ENCODE measurements at regions not wholly inside any gene's neighbourhood (a gene's known extent, or its start where the extent isn't known, plus 50 kb on each side); places are given as distances from the start of the nearest gene placed in this dataset.

DNA sequence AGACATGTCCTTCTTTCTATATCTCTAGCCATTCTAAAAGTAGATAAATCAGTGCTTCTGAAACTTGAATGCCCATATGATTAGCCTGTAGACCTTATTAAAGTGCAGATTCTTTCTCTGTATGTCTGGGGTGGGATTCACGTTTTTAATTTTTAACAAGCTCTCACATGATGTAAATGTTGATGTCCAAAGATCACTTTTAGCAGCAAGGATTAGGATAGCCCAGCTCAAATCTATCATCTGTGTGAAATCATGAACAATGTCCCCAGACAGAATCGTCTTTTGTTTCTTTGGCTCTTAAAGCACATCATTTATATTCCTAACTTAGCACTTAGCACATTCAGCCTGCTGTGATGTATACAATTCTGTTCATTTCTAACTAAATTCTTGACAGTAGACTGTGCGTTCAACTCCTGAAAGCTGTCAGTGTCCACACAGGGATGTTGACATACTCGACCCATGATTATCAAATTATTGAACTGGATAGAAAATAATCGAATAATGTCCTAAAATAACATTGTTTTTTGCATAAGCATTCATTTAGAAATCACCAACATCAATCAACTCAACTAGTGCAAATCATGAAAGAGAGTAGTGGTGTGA, 102.1 kb upstream of the MLIP start:
- no peak for TF ChIP-seq EZH2 (optimal IDR thresholded peaks at IDR 0.05; ENCODE audit: low read depth, low read length)
- TF ChIP-seq, protein P1, sequence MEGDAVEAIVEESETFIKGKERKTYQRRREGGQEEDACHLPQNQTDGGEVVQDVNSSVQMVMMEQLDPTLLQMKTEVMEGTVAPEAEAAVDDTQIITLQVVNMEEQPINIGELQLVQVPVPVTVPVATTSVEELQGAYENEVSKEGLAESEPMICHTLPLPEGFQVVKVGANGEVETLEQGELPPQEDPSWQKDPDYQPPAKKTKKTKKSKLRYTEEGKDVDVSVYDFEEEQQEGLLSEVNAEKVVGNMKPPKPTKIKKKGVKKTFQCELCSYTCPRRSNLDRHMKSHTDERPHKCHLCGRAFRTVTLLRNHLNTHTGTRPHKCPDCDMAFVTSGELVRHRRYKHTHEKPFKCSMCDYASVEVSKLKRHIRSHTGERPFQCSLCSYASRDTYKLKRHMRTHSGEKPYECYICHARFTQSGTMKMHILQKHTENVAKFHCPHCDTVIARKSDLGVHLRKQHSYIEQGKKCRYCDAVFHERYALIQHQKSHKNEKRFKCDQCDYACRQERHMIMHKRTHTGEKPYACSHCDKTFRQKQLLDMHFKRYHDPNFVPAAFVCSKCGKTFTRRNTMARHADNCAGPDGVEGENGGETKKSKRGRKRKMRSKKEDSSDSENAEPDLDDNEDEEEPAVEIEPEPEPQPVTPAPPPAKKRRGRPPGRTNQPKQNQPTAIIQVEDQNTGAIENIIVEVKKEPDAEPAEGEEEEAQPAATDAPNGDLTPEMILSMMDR (IDR thresholded peaks at IDR 0.05; ENCODE audit: low read length) = no peak
- TF ChIP-seq EZH2phosphoT487 (IDR thresholded peaks at IDR 0.05; ENCODE audit: low read length) = no peak
- no peaks in the 10 kb centered on the region for H4K20me1 ChIP-seq (ENCODE audit: insufficient read depth, low read length)

DNA sequence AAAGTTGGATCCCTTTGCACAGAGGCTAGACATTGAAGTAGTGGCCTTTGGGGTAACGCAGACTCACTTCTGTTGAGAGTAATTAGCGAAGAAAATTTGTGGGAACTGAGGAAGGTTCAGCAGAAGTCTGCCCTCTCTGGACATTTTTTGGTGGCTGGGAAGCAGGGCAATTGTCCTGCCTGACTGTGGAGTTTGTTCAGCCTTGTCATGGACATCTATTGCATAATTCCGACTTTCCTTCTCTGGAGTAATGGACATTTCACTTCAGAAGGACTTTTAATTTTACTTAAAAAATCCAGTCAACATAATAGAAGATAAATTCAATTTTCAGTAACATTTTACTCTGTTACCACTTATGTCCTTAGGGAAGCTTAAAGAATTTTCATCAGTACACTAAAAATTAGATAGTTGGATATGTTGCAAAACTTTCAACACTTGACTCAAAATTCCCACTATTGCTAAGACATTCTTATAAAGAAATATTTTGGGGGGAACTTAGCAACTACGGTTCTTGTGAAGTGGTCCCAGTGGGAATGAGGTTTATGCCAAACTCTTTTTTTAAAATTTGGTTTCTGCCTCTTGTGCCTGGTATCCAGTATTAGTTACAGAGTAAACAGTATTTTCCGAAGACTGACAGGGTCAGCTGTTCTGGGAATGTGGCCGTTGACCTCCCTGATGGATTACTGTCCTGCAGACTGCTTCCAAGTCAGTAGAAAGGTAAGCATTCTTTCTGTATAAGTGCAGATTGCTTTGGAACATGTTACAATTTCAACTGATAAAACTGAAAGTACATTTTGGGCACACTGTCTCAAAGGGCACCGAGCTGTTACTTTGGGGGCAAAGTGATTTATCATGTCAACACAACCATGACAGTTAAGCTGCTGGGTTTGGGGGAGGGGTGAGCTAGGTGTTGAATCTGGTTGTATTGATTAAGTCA, 100.6 kb upstream of the MLIP start:
- no peaks in the 10 kb centered on the region for H3K27me3 ChIP-seq (replicated peaks; ENCODE audit: insufficient read depth, low read length)
- DNase-seq = peak; percentile 16
- H3K4me2 ChIP-seq (ENCODE audit: low read depth, low read length) = peak overlapping the region; percentile 32
- no peaks in the 10 kb centered on the region for H3K9me3 ChIP-seq (replicated peaks; ENCODE audit: insufficient read depth, low read length)
- TF ChIP-seq EZH2phosphoT487 (IDR thresholded peaks at IDR 0.05; ENCODE audit: low read length) = no peak
- no peak overlapping the region for H3K27ac ChIP-seq (ENCODE audit: low read length)
- no peaks in the 10 kb centered on the region for H3K79me2 ChIP-seq (ENCODE audit: low read length)
- H3K4me3 ChIP-seq (ENCODE audit: low read length) = peak overlapping the region; percentile 15; the same call in 1 of the 2 replicates
- no peaks in the 10 kb centered on the region for H3K9me2 ChIP-seq (replicated peaks; ENCODE audit: insufficient read depth, low read length)
- H4K20me1 ChIP-seq (ENCODE audit: insufficient read depth, low read length) = no peaks in the 10 kb centered on the region
- no peaks in the 10 kb centered on the region for H3K4me1 ChIP-seq (ENCODE audit: low read length)
- no peaks in the 10 kb centered on the region for H3F3A ChIP-seq (ENCODE audit: insufficient read depth, low read length)
- H3K36me3 ChIP-seq (replicated peaks; ENCODE audit: insufficient read depth, low read length) = no peaks in the 10 kb centered on the region
- H3K9ac ChIP-seq (ENCODE audit: low read length) = no peak overlapping the region; the same call in 1 of the 2 replicates
- H2AFZ ChIP-seq (ENCODE audit: low read length) = peak overlapping the region; percentile 47

More for the DNA sequence above, 102.1 kb upstream of the MLIP start:
- no peaks in the 10 kb centered on the region for H3K27me3 ChIP-seq (replicated peaks; ENCODE audit: insufficient read depth, low read length)
- H2AFZ ChIP-seq (ENCODE audit: low read length) = no peak overlapping the region
- H3K9ac ChIP-seq (ENCODE audit: low read length) = no peak overlapping the region
- no peaks in the 10 kb centered on the region for H3K9me2 ChIP-seq (replicated peaks; ENCODE audit: insufficient read depth, low read length)
- H3F3A ChIP-seq (ENCODE audit: insufficient read depth, low read length) = no peaks in the 10 kb centered on the region
- no peak overlapping the region for H3K4me3 ChIP-seq (ENCODE audit: low read length)
- H3K4me1 ChIP-seq (ENCODE audit: low read length) = no peaks in the 10 kb centered on the region
- no peaks in the 10 kb centered on the region for H3K36me3 ChIP-seq (replicated peaks; ENCODE audit: insufficient read depth, low read length)
- H3K27ac ChIP-seq (ENCODE audit: low read length) = no peak overlapping the region
- no peak overlapping the region for H3K4me2 ChIP-seq (ENCODE audit: low read depth, low read length)
- DNase-seq = no peak
- no peaks in the 10 kb centered on the region for H3K79me2 ChIP-seq (ENCODE audit: low read length)
- no peaks in the 10 kb centered on the region for H3K9me3 ChIP-seq (replicated peaks; ENCODE audit: insufficient read depth, low read length)

DNA sequence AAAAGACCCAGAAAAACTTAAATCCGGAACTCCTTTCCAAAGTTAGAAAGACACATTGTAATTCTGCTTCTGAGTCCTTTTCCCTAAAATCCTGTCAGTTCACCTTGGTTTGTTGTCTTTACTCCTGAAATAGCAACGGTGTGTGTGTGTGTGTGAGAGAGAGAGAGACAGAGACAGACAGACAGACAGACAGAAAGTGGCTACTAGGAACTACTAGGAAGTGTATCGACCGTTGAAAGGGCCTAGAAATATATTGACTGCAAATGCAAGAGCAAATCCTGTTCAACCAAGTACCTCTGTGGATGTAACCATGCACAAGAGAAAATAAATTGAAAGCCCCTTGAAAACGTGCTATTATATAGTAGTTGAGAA, 100.0 kb upstream of the MLIP start:
- Histone ChIP-seq H3K9me2 (replicated peaks; ENCODE audit: insufficient read depth, low read length) (no peaks in the 10 kb centered on the region), H3K4me1 (ENCODE audit: low read length) (no peaks in the 10 kb centered on the region), H4K20me1 (ENCODE audit: insufficient read depth, low read length) (no peaks in the 10 kb centered on the region), H3K9me3 (replicated peaks; ENCODE audit: insufficient read depth, low read length) (no peaks in the 10 kb centered on the region), H3K36me3 (replicated peaks; ENCODE audit: insufficient read depth, low read length) (no peaks in the 10 kb centered on the region), H2AFZ (ENCODE audit: low read length) (peak overlapping the region; percentile 47), H3K79me2 (ENCODE audit: low read length) (no peaks in the 10 kb centered on the region), H3K27ac (ENCODE audit: low read length) (no peak overlapping the region), H3K27me3 (replicated peaks; ENCODE audit: insufficient read depth, low read length) (no peaks in the 10 kb centered on the region), H3K4me3 (ENCODE audit: low read length) (peak overlapping the region; percentile 15; the same call in 1 of the 2 replicates), H3F3A (ENCODE audit: insufficient read depth, low read length) (no peaks in the 10 kb centered on the region), H3K9ac (ENCODE audit: low read length) (no peak overlapping the region; the same call in 1 of the 2 replicates), H3K4me2 (ENCODE audit: low read depth, low read length) (peak overlapping the region; percentile 32; the same call in 1 of the 2 replicates)
- no peak for DNase-seq
- TF ChIP-seq EZH2 (optimal IDR thresholded peaks at IDR 0.05; ENCODE audit: low read depth, low read length) = no peak
- no peak for TF ChIP-seq EZH2phosphoT487 (IDR thresholded peaks at IDR 0.05; ENCODE audit: low read length)
- TF ChIP-seq, protein P1 (IDR thresholded peaks at IDR 0.05; ENCODE audit: low read length) = no peak
